Neural cell (in vitro differentiated cells): ENCODE measurements at regions not wholly inside any gene's neighbourhood (a gene's known extent, or its start where the extent isn't known, plus 50 kb on each side); places are given as distances from the start of the nearest gene placed in this dataset.

Experiments
- H2AFZ ChIP-seq: fragments of 200-600, 300-800 bp; sonication (generic), shearing (Covaris generic); 2 replicates; pipeline ENCODE4 v1.6.0; 2014; ENCODE audit warnings: low read depth, mild to moderate bottlenecking, antibody characterized with exemption, low read length, moderate library complexity
- H3F3A ChIP-seq: fragments of 200-600 bp; shearing (Covaris generic); 2 replicates; pipeline ENCODE4 v1.6.1; 2016; ENCODE audit warnings: mild to moderate bottlenecking, moderate library complexity, mixed read lengths, antibody characterized with exemption, low read length; ENCODE audit not compliant: insufficient read depth, poor library complexity, severe bottlenecking
- H3K27ac ChIP-seq: fragments of 200-600, 300-800 bp; sonication (generic), shearing (Covaris generic); 2 replicates; pipeline ENCODE4 v1.5.1; 2014; ENCODE audit warnings: mild to moderate bottlenecking, low read length, moderate library complexity
- H3K27me3 ChIP-seq: fragments of 300-800, 200-600 bp; sonication (generic), shearing (Covaris generic); 2 replicates; pipeline ENCODE4 v1.6.0; 2014; ENCODE audit warnings: mild to moderate bottlenecking, low read depth, low read length, moderate library complexity; ENCODE audit not compliant: insufficient read depth
- H3K36me3 ChIP-seq: fragments of 300-800, 200-600 bp; sonication (generic), shearing (Covaris generic); 2 replicates; pipeline ENCODE4 v1.5.1; 2014; ENCODE audit warnings: mild to moderate bottlenecking, antibody characterized with exemption, low read length, moderate library complexity; ENCODE audit not compliant: insufficient read depth
- H3K4me2 ChIP-seq: fragments of 300-800, 200-600 bp; sonication (generic), shearing (Covaris generic); 2 replicates; pipeline ENCODE4 v1.6.0; 2014; ENCODE audit warnings: mild to moderate bottlenecking, low read length
- H3K4me3 ChIP-seq: fragments of 300-800, 200-600 bp; sonication (generic), shearing (Covaris generic); 2 replicates; pipeline ENCODE4 v1.5.1; 2014; ENCODE audit warnings: mild to moderate bottlenecking, low read length, moderate library complexity
- H3K79me2 ChIP-seq: fragments of 200-600 bp; shearing (Covaris generic); replicated peaks from 2 replicates; pipeline ENCODE4 v1.6.0; 2014; ENCODE audit warnings: mild to moderate bottlenecking, low read length, moderate library complexity; ENCODE audit not compliant: insufficient read depth
- H3K9ac ChIP-seq: fragments of 300-800, 200-600 bp; sonication (generic), shearing (Covaris generic); 2 replicates; pipeline ENCODE4 v1.6.1; 2016; ENCODE audit warnings: mild to moderate bottlenecking, low read length, mixed read lengths
- H3K9me2 ChIP-seq: fragments of 200-600 bp; shearing (Covaris generic); 2 replicates; pipeline ENCODE4 v1.6.1; 2016; ENCODE audit warnings: mild to moderate bottlenecking, low read length, mixed read lengths; ENCODE audit not compliant: insufficient read depth
- H3K9me3 ChIP-seq: fragments of 200-600, 300-800 bp; sonication (generic), shearing (Covaris generic); 2 replicates; pipeline ENCODE4 v1.6.1; 2016; ENCODE audit warnings: mild to moderate bottlenecking, mixed run types, low read length, moderate library complexity, mixed read lengths
- H4K20me1 ChIP-seq: fragments of 200-600 bp; shearing (Covaris generic); 2 replicates; pipeline ENCODE4 v1.6.1; 2016; ENCODE audit warnings: mild to moderate bottlenecking, mixed run types; ENCODE audit not compliant: insufficient read depth
- CTCF ChIP-seq: fragments of 450-650 bp; IDR thresholded peaks from 2 replicates; pipeline ENCODE4 v1.5.1; 2014; ENCODE audit warnings: antibody characterized with exemption, mild to moderate bottlenecking, moderate library complexity; ENCODE audit not compliant: poor library complexity, severe bottlenecking
- EP300 ChIP-seq: fragments of 450-650 bp; conservative IDR thresholded peaks from 2 replicates; pipeline ENCODE4 v1.6.1; 2014; ENCODE audit warnings: antibody characterized with exemption, mild to moderate bottlenecking, moderate library complexity; ENCODE audit not compliant: poor library complexity, severe bottlenecking
- EZH2 ChIP-seq: fragments of 200-600, 300-800 bp; shearing (Covaris generic), sonication (generic); IDR thresholded peaks from 2 replicates; pipeline ENCODE4 v1.6.1; 2014; ENCODE audit warnings: antibody characterized with exemption, low read length, borderline replicate concordance, mild to moderate bottlenecking; ENCODE audit not compliant: insufficient read depth, poor library complexity, severe bottlenecking
- MXI1 ChIP-seq: fragments of 450-650 bp; conservative IDR thresholded peaks from 2 replicates; pipeline ENCODE4 v1.6.1; 2014; ENCODE audit warnings: antibody characterized with exemption, mild to moderate bottlenecking; ENCODE audit not compliant: poor library complexity, severe bottlenecking
- POLR2AphosphoS5 ChIP-seq: IDR thresholded peaks from 2 replicates; pipeline ENCODE4 v1.6.1; 2012
- RAD21 ChIP-seq: fragments of 450-650 bp; conservative IDR thresholded peaks from 2 replicates; pipeline ENCODE4 v1.6.1; 2014; ENCODE audit warnings: antibody characterized with exemption, mild to moderate bottlenecking, moderate library complexity
- REST ChIP-seq: IDR thresholded peaks from 2 replicates; pipeline ENCODE4 v1.6.1; 2012; ENCODE audit warnings: borderline replicate concordance
- SMC3 ChIP-seq: fragments of 450-650 bp; conservative IDR thresholded peaks from 2 replicates; pipeline ENCODE4 v1.6.1; 2014; ENCODE audit warnings: antibody characterized with exemption, mild to moderate bottlenecking, moderate library complexity; ENCODE audit not compliant: poor library complexity
- TAF1 ChIP-seq: IDR thresholded peaks from 2 replicates; pipeline ENCODE4 v1.6.1; 2012; ENCODE audit warnings: low read depth

- Histone ChIP-seq H3K9ac (peak overlapping the region; percentile 13), H3K4me3 (peak overlapping the region; percentile 26), H3F3A (no peaks in the 10 kb centered on the region), H3K27me3 (no peaks in the 10 kb centered on the region), H2AFZ (no peak overlapping the region), H3K36me3 (no peaks in the 10 kb centered on the region), H3K4me2 (peak overlapping the region; percentile 56), H3K27ac (peak overlapping the region; percentile 59), H3K79me2 (no peaks in the 10 kb centered on the region), H3K9me2 (no peaks in the 10 kb centered on the region), H4K20me1 (no peaks in the 10 kb centered on the region), H3K9me3 (no peaks in the 10 kb centered on the region)
- TF ChIP-seq REST, result no peak
- peak; percentile 53 for TF ChIP-seq MXI1
- no peak for TF ChIP-seq RAD21
- TF ChIP-seq TAF1, result no peak
- TF ChIP-seq POLR2AphosphoS5, result peak; percentile 62
- TF ChIP-seq SMC3, result no peak
- no peak for TF ChIP-seq CTCF
- peak; percentile 70 for TF ChIP-seq EP300
- TF ChIP-seq EZH2, result no peak
These were observed 99.1 kb downstream of the HRH4 start for GRCh38 chr18:24559526-24559925.

DNA sequence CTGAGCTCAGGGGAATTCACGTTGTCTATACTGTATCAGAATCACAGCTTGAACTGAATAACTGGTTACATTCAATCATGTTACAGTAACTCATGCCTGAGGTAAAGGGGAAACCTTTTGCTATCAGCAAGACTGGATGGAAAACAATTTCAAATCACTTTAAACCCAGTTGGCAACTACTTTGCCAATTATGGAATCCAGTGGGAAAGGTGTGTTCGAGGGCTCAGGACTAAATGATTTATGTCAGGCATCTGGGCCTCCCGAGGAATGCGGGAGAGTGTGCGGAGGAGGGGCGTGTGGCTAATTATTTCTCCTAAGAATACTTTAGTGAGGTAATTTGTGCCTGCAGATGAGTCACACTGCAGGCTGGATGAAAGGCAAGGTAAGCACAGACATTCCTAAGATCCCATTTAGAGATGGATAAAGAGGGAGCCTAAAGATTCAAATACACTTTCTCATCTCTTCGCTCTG is 100.1 kb downstream of the HRH4 start:
- Histone ChIP-seq H4K20me1 (no peaks in the 10 kb centered on the region), H3K79me2 (no peaks in the 10 kb centered on the region), H3K4me3 (peak overlapping the region; percentile 31), H2AFZ (no peak overlapping the region), H3K27ac (peak overlapping the region; percentile 59), H3K36me3 (no peaks in the 10 kb centered on the region), H3K4me2 (no peak overlapping the region), H3K9me3 (no peaks in the 10 kb centered on the region), H3K9me2 (no peaks in the 10 kb centered on the region), H3K9ac (no peak overlapping the region), H3F3A (no peaks in the 10 kb centered on the region), H3K27me3 (no peaks in the 10 kb centered on the region)
- no peak for TF ChIP-seq EZH2
- TF ChIP-seq REST, result peak; percentile 77
- TF ChIP-seq POLR2AphosphoS5, result peak; percentile 38
